NCI-H345 treated with DMSO at 0.1 percent for 48 hours (cell line): ENCODE measurements at regions not wholly inside any gene's neighbourhood (a gene's known extent, or its start where the extent isn't known, plus 50 kb on each side); places are given as distances from the start of the nearest gene placed in this dataset.
"Not testable (repeated sequence)": the region's sequence is repeated elsewhere in the genome, so short reads cannot be mapped to it uniquely, and the experiment has no call there.

ENCODE experiments used
- DNase-seq: peaks from one replicate; lab custom pipeline; 2025; ENCODE audit not compliant: unreplicated experiment; lab: John Stamatoyannopoulos, UW

DNA sequence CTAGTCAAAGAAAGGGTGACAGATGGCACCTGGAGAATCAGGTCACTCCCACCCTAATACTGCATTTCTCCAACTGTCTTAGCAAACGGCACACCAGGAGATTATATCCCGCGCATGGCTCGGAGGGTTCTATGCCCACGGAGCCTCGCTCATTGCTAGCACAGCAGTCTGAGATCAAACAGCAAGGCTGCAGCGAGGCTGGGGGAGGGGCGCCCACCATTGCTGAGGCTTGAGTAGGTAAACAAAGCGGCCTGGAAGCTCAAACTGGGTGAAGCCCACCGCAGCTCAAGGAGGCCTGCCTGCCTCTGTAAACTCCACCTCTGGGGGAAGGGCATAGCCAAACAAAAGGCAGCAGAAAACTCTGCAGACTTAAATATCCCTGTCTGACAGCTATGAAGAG is 268.1 kb upstream of the GRM3 start:
- DNase-seq, result not testable (repeated sequence)

DNA sequence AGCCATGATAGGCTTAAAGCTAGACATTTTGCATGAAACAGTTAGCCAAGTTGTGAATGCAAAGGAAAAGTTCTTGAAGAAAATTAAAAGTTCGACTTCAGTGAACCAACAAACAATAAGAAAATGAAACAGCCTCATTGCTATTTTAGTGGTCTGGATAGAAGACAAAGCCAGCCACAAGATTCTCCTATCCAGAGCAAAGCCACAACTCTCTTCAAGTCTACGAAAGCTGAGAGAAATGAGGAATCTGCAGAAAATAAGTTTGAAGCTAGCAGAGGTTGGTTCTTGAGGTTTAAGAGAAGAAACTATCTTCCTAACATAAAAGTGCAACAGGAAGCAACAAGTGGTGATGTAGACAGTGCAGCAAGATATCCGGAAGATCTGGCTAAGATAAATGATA is 271.4 kb upstream of the GRM3 start:
- DNase-seq, result no peak

DNA sequence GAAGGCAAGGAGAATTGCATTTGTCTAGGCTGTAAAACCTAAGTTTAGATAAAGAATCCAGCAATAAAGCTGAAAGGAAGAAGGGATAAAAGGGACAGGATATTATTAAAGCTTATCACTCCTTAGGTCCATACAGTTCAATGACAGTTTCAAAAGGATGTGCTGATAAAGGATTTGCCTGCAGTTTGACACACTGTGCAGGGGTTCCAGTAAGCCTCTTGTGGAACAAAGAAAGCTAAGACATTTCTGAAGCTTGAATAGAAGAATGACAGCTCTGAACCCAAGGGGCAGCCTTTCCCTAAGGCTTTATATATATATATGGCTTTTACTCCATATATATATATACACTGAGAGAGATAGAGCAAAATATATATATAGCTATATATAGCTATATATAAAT is 276.8 kb upstream of the GRM3 start:
- DNase-seq, result no peak

DNA sequence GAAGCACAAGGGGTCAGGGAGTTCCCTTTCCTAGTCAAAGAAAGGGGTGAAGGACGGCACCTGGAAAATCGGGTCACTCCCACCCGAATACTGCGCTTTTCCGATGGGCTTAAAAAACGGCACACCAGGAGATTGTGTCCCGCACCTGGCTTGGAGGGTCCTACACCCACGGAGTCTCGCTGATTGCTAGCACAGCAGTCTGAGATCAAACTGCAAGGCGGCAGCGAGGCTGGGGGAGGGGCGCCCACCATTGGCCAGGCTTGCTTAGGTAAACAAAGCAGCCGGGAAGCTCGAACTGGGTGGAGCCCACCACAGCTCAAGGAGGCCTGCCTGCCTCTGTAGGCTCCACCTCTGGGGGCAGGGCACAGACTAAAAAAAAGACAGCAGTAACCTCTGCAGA is 303.3 kb upstream of the GRM3 start:
- DNase-seq, result not testable (repeated sequence)

DNA sequence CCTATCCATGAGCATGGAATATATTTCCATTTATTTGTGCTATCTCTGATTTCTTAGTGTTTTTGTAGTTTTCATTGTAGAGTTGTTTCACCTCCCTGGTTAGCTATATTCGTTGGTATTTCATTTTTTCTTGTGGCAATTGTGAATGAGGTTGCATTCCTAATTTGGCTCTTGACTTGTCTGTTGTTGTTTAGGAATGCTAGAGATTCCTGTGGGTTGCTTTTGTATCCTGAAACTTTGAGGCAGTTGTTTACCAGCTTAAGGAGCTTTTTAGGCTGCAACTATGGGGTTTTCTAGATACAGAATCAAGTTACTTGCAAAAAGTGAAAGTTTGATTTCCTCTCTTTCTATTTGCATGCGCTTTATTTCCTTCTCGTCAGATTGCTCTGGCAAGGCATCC is 304.7 kb upstream of the GRM3 start:
- DNase-seq, result no peak

DNA sequence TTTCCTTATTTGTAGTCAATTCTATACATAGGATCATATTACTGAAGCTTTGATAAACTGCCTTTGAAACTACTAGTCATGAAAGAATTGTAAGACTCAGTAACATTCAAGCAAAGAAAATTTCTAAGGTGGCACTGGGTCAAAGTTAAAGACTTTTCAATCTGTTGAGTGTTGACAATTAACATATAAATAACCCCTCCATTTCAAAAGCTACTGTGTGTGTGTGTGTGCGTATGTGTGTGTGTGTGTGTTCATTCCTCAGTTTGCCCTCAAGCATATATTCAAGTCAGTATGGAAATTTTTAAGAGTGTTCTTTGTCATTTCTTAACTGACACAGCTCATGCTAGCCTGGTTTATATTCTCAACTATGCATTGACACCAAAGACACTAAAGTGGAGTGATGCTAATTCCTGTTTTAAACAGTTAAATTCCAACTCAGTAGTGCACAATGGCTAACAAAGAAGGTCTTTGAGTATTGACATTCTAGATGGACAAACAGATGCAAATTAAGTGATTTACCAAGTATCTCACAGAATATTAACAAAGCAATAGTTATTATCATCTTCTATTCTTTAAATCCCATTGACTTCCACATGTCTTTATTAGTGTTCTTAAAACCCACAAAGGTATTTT is 314.8 kb upstream of the GRM3 start:
- no peak for DNase-seq

DNA sequence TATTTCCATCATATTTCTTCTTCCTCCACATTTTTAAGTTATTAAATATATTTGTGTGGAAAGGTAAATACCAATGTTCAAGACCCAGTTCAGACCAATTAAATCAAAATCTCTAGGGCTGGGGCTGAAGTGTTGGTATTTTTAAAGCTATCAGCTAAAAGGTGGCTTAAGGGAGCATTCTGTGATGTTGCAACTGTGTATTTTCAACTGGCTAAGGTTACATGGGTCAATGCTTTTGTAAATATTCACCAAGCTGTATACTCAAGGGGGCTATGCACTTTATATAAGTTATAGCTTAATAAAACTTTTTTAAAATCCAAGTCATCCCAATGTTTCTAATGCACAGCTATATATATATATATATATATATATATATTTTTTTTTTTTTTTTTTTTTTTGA is 316.9 kb upstream of the GRM3 start:
- no peak for DNase-seq

DNA sequence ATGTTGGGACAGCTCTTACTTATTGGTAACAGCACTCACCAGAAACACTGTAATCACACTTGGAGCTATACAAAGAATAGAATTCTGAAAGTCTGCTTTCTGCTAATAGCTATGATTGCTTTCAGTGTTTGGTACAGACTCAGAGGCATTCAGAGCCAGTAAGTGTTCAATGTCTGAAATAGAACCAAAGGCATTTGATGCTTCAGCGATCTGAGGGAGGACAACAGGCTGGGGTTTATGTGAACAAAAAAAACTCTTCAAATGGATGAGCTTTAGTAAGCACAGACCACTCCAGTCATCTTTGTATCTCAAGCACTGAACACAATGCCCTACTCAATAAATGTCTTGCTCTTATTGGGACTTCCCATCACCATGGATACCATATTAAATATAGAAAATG is 322.8 kb upstream of the GRM3 start:
- DNase-seq, result no peak

DNA sequence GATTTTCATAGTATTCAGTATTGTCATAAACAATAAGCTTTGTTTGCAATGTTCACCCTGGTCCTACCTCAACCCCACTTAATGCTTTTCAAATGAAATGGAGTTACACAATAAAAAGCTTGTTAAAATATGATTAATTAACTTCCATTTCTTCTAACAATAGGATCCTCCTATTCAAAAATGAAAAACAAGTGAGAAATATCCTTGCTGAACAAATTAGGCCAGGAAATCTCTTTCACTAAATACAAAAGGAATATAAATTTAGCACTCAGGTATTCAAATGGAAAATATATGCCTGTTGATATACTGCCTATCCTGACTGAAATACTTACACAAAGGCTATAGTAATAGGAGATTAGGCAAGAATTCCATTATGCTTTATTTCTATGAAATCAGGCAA is 323.4 kb upstream of the GRM3 start:
- DNase-seq, result no peak

DNA sequence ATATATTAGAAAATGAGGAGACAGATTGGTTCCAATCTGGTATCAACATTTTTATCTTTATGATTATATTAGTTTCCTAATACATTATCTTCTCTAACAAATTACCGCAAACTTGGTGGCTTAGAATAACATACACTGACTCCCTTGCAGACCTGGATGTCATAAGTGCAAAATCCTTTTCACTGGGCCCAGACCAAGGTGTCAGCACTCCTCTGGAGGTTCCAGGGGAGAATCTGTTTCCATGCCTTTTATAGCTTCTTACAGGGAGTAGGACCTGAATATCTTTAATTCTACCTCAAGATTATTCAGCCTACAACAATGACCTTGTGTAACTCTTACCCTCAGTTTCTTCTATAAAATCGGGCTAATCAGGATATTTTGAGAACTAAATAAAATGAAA is 329.9 kb upstream of the GRM3 start:
- DNase-seq, result no peak

DNA sequence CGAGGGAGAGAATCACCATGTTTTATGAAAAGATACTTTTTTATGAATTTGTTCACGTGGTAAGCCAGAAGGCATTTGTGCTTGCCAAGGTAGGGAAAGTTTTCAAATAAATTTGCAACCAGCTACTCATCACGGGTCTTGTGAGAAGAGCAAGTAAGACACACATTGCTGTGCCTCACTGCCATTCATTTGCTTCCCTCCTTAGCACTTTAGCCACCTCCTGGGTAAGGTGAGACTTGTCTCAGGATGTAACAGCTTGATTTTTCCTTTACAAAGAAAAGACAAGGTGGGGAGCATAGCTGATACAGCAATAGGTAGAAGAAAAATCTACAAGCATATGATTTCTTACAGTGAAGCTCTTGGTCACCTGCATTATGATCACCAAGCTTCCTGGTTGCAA is 342.4 kb upstream of the GRM3 start:
- no peak for DNase-seq

DNA sequence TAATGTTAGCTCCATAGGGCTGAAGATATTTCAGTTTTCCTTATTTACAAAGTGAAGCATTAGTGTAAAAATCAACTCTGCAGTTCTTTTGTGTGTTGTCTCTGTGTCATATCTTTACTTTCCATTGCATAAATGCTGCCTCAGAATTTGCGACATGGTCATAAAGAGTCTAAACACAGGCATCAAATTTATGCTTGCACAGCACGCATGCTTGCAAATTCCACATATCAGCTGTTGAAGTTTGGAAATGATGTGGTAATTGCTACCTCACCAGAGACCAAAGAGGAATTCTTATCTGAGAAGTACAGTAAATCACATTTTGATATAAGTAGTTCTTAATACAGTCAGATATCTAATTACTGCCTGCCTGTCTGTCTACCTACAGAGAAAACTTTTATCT is 348.2 kb upstream of the GRM3 start:
- no peak for DNase-seq

DNA sequence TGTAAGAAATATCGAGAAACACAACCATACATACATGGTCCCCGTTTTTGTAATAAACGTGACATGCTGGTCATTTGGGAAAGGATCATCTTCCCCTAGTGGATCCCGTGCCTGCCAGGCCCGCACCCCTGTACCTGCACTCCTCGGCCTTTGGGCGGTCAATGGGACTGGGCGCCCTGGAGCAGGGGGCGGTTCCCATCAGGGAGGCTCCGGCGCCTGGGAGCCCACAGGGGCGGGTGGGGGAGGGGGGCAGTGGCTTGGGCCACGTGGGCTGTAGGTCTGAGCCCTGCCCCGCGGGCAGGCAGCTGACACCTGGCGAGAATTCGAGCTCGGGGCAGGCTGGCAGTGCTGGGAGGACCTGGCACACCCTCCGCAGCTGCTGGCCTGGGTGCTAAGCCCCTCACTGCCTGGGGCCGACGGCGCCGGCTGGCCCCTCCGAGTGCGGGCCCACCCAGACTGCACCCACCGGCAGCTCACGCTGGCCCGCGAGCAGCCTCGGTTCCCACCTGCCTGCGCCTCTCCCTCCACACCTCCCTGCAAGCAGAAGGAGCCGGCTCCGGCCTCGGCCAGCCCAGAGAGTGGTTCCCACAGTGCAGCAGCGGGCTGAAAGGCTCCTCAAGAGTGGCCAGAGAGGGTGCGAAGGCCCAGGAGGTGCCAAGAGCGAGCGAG is 361.6 kb upstream of the GRM3 start:
- no peak for DNase-seq

DNA sequence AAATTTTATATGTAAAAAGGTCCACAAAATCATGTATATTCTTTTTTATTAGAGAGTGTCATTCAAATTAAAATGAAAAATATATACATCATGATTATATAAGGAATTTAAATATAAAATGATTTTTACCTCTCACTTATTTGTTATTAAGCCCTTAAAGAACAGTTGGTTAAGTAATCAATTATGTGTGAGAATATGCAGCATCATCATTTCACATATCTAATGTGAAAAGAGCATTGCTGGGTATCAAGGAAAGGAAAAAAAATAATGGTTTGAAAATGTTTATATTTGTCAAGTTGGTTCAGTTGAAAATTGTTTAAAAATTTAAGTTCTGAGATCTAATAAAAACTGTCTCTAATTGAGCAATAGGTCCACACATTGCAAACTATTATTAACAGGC is 363.6 kb upstream of the GRM3 start:
- no peak for DNase-seq

DNA sequence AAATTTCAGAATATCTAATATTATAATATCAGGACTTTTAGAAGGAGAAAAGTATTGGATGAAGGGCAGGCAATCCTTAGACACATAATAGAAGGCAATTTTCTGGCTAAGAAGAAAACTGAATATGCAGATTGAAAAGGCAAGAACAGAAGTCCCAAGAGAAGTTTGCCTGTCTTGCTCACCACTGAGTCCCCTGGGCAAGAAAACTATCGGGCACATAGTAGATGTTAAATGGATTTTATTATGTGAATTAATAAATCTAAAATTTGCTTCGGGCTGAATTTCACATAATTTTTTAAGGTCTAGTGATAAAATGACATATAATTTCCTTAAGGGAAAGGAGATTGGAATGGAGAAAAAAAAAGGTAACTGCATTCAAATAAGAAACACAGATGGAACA is 380.9 kb upstream of the GRM3 start:
- no peak for DNase-seq

DNA sequence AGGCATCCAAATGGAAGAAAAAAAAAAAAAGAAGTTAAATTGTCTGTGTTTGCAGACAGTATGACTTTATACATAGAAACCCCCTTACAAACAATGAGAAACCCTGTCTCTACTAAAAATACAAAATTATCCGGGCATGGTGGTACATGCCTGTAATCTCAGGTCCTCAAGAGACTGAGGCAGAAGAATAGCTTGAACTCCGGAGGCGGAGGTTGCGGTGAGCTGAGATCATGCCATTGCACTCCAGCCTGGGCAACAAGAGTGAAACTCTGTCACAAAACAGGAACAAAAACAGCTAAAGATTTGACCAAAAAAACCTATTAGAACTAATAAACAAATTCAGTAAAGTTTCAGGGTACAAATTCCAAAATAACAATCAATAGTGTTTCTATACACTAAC is 385.8 kb upstream of the GRM3 start:
- DNase-seq, result no peak

DNA sequence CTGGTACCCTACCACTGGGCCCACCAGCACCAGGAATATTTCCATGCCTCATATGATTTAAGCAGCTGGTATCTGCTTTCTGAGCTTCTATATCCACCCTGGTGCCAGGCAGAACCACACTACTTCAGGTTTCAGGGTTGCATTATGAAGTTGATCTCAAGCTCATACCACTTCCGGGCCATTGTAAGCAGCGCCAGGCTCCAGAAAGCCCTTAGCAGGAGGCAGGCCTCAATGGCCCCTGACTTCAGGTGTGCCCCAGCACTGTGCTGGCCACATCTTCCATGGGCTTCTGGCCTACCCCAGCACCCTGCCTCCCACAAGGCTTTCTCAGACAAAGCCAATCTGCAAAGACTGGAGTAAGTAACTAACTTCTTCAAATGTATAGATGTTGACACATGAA is 391.3 kb upstream of the GRM3 start:
- no peak for DNase-seq

DNA sequence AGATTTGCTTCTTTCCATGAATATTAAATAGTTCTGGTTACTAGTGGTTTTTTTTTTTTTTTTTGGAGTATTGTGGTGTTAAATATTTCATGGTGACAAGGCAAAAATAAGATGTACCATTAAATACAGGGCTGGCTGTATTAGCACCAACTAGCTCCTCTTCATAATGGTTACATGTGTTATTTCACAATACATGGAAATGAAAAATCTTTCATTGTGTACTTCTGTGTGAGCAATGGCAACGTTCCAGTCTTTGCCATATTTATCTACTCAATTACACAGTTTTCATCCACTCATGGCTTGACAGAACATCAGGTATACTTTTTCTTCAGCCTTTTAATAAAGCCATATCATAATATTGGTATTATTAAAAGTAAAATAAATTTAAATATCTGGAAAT is 394.7 kb upstream of the GRM3 start:
- DNase-seq, result no peak

DNA sequence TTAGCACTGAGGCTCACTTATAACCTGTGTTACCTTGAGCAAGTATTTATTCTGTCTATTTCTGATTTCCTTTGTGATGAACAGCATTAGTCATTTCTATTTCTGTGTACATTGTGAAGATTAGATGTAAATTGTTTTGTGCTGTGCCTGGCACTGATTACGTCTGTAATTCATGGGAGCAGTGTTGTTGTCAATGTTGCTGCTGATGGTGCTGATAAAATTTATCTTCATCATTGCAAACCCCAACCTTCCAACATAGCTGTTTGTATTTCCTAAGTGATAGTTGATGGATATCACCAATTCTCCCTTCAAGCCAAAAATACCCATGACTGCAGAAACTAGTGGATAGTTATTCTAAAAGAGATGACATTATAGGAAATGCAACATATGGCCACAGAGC is 400.5 kb upstream of the GRM3 start:
- no peak for DNase-seq

DNA sequence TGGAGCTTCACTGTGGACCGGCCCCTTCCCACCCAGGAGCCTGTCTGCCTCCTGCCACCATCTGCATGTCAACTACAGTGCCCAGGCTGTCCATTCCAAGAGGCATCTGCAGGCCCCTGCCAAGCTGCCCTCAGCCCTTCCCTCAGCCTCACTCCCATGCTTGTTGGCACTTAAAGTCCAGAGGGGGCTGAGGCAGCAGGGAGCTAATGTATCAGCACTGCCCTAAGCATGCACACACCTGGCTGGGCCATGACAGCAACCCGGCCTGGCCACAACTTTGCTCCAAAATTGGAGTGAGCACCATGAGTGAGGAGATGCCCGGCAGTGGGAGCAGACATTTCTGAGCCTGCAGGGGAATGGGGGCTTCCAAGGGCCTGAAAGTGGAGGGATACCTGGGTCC is 417.5 kb upstream of the GRM3 start:
- no peak for DNase-seq

DNA sequence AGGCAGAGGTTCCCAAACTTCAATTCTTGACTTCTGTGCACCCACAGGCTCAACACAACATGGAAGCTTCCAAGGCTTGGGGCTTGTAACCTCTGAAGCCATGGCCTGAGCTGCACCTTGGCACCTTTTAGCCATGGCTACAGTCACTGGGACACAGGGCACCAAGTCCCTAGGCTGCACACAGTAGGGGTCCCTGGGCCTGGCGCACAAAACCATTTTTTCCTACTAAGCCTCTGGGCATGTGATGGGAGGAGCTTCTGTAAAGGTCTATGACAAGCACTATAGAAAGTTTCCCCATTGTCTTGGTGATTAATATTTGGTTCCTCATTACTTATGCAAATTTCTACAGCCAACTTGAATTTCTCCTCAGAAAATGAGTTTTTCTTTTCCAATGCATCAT is 420.9 kb upstream of the GRM3 start:
- no peak for DNase-seq

DNA sequence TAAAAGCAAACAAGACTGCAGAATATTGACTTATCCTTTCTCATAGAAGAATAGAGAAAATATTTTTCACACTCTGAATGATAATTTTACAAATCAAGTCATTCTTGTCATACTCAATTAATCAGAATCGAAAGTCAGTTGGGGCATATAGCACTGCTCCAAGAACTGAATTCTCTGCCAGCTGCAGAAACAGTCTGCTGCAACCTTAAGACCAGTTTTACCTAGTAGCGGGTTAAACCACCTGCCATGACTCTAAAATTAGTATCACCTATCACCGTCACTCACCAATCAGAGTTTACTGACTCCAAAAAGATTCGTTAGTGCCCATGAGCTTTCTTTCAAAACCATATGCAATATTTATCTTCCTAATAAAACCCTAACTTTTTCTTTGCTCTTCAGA is 429.0 kb upstream of the GRM3 start:
- no peak for DNase-seq

DNA sequence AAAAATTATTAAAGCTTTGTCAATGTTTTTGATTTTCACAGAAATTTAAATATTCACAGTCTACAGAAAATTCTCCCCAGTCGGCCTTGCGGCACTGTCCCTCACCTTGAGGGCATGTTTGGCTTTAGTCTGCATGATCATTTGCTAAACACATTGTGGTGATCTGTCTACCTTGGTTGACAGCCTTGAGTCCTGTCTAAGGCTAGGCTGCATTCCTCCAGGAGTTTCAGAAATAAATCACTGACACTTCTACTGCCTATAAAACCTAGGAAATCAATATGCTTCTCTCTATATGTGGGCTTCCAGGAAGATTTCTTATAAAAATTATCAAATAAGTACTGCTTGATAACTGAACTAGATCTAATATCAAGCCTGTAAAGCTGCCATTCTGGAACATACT is 430.7 kb upstream of the GRM3 start:
- DNase-seq, result no peak
